Mucosa of descending colon (tissue), 3 donors: ENCODE measurements at regions not wholly inside any gene's neighbourhood (a gene's known extent, or its start where the extent isn't known, plus 50 kb on each side); places are given as distances from the start of the nearest gene placed in this dataset.
"Not testable (repeated sequence)": the region's sequence is repeated elsewhere in the genome, so short reads cannot be mapped to it uniquely, and the experiment has no call there.

ENCODE experiments used
- ATAC-seq: fragments of 200-7000 bp; cut with Tn5 transposase; one replicate; pipeline ENCODE4 v1.9.1; 2020; ENCODE audit warnings: mild to moderate bottlenecking, moderate library complexity
- DNase-seq, 3 donors: peaks; one replicate each; pipeline ENCODE4 v3.0.0-alpha.2; 2020
- H3K36me3 ChIP-seq: fragments of 200-600 bp; one replicate; pipeline ENCODE4 v1.8.0; 2021; ENCODE audit warnings: low read depth, mild to moderate bottlenecking
- H3K4me1 ChIP-seq: fragments of 200-600 bp; one replicate; pipeline ENCODE4 v1.8.0; 2021; ENCODE audit warnings: low read depth, mild to moderate bottlenecking
- H3K4me3 ChIP-seq: fragments of 200-600 bp; one replicate; pipeline ENCODE4 v1.8.0; 2021; ENCODE audit warnings: mild to moderate bottlenecking
- H3K9me3 ChIP-seq: fragments of 200-600 bp; one replicate; pipeline ENCODE4 v1.8.0; 2021; ENCODE audit warnings: mild to moderate bottlenecking
- intact Hi-C, 2 donors: fragments of 100-400 bp; cut with DNase I in 1 of 2; cut with micrococcal nuclease in 1 of 2; formaldehyde crosslinking; loops; one replicate each; pipeline versions ENCODE4 v1.11.0 to v1.11.1; 2022; cut with DNase I, micrococcal nuclease
- TF ChIP-seq, protein P1 (sequence below): fragments of 200-600 bp; IDR thresholded peaks from one replicate; pipeline ENCODE4 v1.8.0; 2022; ENCODE audit warnings: antibody characterized with exemption, mild to moderate bottlenecking
- donor health status: DM: no; HTN: no; CAD: no; lungs with moderate emphysema.
- donor health status: DM: no; HTN: no; CAD: no.
- donor health status: DM: no; HTN: yes; CAD: no.

DNA sequence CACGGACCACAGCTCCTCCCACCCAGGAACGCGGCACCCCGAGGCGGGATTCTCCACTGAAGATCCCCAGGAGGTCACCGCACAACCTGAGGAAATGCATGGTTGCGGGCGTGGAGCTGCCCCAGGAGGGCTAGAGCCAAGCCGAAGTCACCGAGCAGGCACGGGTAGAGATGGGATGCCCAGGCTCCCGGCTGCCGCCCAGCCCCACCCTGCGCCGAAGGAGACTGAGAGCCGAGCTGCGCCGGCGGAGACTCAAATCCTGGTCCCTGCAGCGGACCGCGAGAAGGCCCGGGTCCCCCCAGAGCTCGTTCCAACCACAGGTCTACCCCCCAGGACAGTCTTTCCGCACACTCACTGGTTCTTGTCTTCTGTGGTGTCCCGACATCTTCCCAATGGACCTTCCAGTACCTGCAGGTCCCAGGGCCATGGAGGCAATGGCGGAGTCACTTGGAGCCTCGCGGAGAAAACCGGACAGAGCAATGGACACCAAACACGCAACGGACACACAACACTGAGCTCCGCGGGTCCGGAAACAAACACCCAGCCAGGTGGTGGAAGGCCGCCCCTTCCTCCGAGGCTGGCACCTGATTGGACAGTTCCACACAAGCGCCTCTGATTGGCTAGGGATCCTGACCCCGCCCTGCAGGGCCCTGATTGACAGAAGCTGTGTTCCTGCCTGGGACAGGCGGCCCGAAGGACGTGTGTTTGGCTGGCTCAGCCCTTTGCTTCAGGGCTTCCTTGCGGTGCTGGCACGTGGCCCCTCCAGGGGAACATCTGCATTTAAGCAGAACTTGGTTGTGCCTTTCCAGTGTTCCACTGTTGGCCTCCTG is 331.9 kb upstream of the NUPR2 start:
- intact Hi-C loops: no loop called here
- Histone ChIP-seq H3K4me1 (no peaks in the 10 kb centered on the region), H3K9me3 (peaks cover 93% of the 10 kb centered on the region), H3K36me3 (no peaks in the 10 kb centered on the region), H3K4me3 (no peak overlapping the region)
- DNase-seq (no peak), ATAC-seq (no peak)
- TF ChIP-seq, protein P1, sequence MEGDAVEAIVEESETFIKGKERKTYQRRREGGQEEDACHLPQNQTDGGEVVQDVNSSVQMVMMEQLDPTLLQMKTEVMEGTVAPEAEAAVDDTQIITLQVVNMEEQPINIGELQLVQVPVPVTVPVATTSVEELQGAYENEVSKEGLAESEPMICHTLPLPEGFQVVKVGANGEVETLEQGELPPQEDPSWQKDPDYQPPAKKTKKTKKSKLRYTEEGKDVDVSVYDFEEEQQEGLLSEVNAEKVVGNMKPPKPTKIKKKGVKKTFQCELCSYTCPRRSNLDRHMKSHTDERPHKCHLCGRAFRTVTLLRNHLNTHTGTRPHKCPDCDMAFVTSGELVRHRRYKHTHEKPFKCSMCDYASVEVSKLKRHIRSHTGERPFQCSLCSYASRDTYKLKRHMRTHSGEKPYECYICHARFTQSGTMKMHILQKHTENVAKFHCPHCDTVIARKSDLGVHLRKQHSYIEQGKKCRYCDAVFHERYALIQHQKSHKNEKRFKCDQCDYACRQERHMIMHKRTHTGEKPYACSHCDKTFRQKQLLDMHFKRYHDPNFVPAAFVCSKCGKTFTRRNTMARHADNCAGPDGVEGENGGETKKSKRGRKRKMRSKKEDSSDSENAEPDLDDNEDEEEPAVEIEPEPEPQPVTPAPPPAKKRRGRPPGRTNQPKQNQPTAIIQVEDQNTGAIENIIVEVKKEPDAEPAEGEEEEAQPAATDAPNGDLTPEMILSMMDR: no peak

DNA sequence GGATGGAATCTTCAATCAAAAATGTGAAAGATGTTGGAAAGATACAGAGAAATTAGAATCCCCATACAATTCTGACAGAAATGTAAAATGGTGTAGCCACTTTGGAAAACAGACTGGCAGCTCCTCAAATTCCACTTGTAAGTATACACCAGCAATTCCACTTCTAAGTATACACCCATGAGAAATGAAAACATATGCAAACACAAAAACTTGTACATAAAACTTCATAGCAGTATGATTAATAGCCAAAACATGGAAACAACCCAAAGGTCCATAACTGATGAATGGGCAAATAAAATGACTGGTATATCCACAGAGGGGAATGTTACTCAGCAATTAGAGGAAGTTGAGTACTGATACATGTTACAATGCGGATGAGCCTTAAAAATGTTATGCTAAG is 304.3 kb upstream of the NUPR2 start:
- peaks cover 23% of the 10 kb centered on the region for H3K9me3 ChIP-seq
- DNase-seq, H3K4me1 ChIP-seq, H3K36me3 ChIP-seq, H3K4me3 ChIP-seq, intact Hi-C loops, ATAC-seq: not testable (repeated sequence)

GRCh38 chr7:56375173-56375572 is 259.0 kb upstream of the NUPR2 start:
- DNase-seq (no peak), ATAC-seq (no peak)
- TF ChIP-seq, protein P1: no peak
- no peak overlapping the region for H3K4me3 ChIP-seq
- H3K4me1 ChIP-seq: no peaks in the 10 kb centered on the region
- H3K36me3 ChIP-seq: no peaks in the 10 kb centered on the region
- peaks cover 24% of the 10 kb centered on the region for H3K9me3 ChIP-seq
- intact Hi-C loops: no loop called here

- intact Hi-C loops, DNase-seq, H3K36me3 ChIP-seq, ATAC-seq, H3K4me1 ChIP-seq, H3K4me3 ChIP-seq: not testable (repeated sequence)
- H3K9me3 ChIP-seq: peaks cover 24% of the 10 kb centered on the region
Observed at GRCh38 chr7:56374666-56375065, 258.4 kb upstream of the NUPR2 start.

- H3K4me3 ChIP-seq, H3K4me1 ChIP-seq, intact Hi-C loops, H3K36me3 ChIP-seq, ATAC-seq: not testable (repeated sequence)
- peak; percentile 43 to 97 (median 77) for DNase-seq
- peaks cover 27% of the 10 kb centered on the region for H3K9me3 ChIP-seq
Observed at GRCh38 chr7:56373314-56373713, 257.1 kb upstream of the NUPR2 start.

GRCh38 chr7:56371792-56372191 is 255.6 kb upstream of the NUPR2 start:
- H3K4me1 ChIP-seq, intact Hi-C loops, ATAC-seq, H3K4me3 ChIP-seq, H3K36me3 ChIP-seq: not testable (repeated sequence)
- DNase-seq: peak; percentile 4 to 64 (median 51)
- H3K9me3 ChIP-seq: peaks cover 37% of the 10 kb centered on the region

- intact Hi-C loops, DNase-seq, H3K4me1 ChIP-seq, H3K4me3 ChIP-seq, H3K36me3 ChIP-seq, ATAC-seq: not testable (repeated sequence)
- peaks cover 33% of the 10 kb centered on the region for H3K9me3 ChIP-seq
Observed at GRCh38 chr7:56370208-56370872, 254.1 kb upstream of the NUPR2 start.

- H3K36me3 ChIP-seq, ATAC-seq, H3K4me3 ChIP-seq, H3K4me1 ChIP-seq, intact Hi-C loops, DNase-seq: not testable (repeated sequence)
- peaks cover 33% of the 10 kb centered on the region for H3K9me3 ChIP-seq
Observed at GRCh38 chr7:56367914-56368313, 251.7 kb upstream of the NUPR2 start.

GRCh38 chr7:56367411-56367810 is 251.2 kb upstream of the NUPR2 start:
- intact Hi-C loops: not testable (repeated sequence)

DNA sequence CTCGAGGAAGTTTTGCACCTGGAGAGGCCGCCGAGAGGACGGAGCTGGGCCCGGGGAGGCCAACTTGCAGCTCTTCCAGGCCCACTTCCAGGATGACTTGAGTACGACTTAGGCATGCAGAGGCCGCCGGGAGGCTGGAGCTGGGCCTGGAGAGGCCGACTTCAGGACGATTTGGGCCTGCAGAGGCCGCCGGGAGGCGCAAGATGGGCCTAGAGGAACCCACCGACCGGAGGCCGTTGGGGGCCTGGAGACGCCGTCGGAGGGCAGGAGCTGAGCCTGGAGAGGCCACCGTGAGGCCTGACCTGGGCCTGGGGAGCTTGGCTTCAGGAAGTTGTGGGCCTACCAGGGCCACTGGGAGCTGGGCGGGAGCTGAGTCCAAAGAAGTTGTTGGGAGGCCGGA is 250.5 kb upstream of the NUPR2 start:
- H3K4me3 ChIP-seq, H3K36me3 ChIP-seq, ATAC-seq, intact Hi-C loops, H3K4me1 ChIP-seq, DNase-seq: not testable (repeated sequence)
- H3K9me3 ChIP-seq: peaks cover 37% of the 10 kb centered on the region

More at GRCh38 chr7:56367411-56367810, 251.2 kb upstream of the NUPR2 start:
- H3K4me1 ChIP-seq, H3K4me3 ChIP-seq, ATAC-seq, H3K36me3 ChIP-seq: not testable (repeated sequence)
- DNase-seq: peak in 2 of 3 donors; percentile 31 to 69
- peaks cover 34% of the 10 kb centered on the region for H3K9me3 ChIP-seq

GRCh38 chr7:56352576-56352975 is 236.4 kb upstream of the NUPR2 start:
- ATAC-seq, H3K36me3 ChIP-seq, intact Hi-C loops, DNase-seq, H3K4me3 ChIP-seq, H3K4me1 ChIP-seq: not testable (repeated sequence)
- H3K9me3 ChIP-seq: peaks cover 39% of the 10 kb centered on the region

- H3K36me3 ChIP-seq, DNase-seq, H3K4me3 ChIP-seq, H3K4me1 ChIP-seq, intact Hi-C loops, ATAC-seq: not testable (repeated sequence)
- H3K9me3 ChIP-seq: peaks cover 38% of the 10 kb centered on the region
Observed at GRCh38 chr7:56351181-56351580, 235.0 kb upstream of the NUPR2 start.
